ENCODE measurements at regions not wholly inside any gene's neighbourhood (a gene's known extent, or its start where the extent isn't known, plus 50 kb on each side); places are given as distances from the start of the nearest gene placed in this dataset.

DNA sequence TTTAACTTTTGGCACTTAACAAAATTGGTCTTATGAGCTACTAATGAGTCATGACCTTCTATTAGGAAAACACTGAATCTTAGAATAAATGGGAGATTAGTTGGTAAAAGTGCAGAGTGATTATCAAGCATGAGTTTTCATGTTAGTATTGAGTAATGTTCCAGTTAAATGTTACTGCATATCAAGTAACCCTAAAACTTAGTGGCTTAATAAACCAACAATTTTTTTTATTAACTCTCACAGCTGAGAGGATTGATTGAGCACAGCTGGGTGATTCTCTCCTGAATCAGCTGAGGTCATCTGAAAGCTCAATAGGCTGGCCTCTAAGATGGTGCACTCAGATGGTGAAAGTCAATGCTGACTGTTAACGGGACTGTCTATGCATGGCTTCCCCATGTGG is 248.6 kb downstream of the BCL11B start:
- TF ChIP-seq FIP1L1 (IDR thresholded peaks at IDR 0.05; ENCODE audit: borderline replicate concordance, insufficient read depth, low read depth, low read length) (no peak), EZH2 (conservative IDR thresholded peaks at IDR 0.05; ENCODE audit: low read depth, low read length) (no peak), ZNF230 (CRISPR knock-in tag; IDR thresholded peaks at IDR 0.05) (no peak)

Measured in HepG2 (cell line).